Progenitor cell of endocrine pancreas (in vitro differentiated cells): ENCODE measurements at regions not wholly inside any gene's neighbourhood (a gene's known extent, or its start where the extent isn't known, plus 50 kb on each side); places are given as distances from the start of the nearest gene placed in this dataset.
A peak's percentile ranks its signal among the peaks of the same experiment; 100 is the strongest.

Source experiments
- DNase-seq: peaks from one replicate; pipeline ENCODE4 v3.0.0; 2021; ENCODE audit warnings: low spot score; ENCODE audit not compliant: unreplicated experiment
- H3K27ac Mint-ChIP-seq: 2 replicates; pipeline ENCODE4 v1.8.0; 2021; ENCODE audit warnings: mild to moderate bottlenecking, moderate library complexity, mixed read lengths
- H3K27me3 Mint-ChIP-seq: 2 replicates; pipeline ENCODE4 v1.8.0; 2021; ENCODE audit warnings: mixed read lengths
- H3K36me3 Mint-ChIP-seq: 2 replicates; pipeline ENCODE4 v1.8.0; 2022; ENCODE audit warnings: mixed read lengths; ENCODE audit not compliant: insufficient read depth
- H3K4me1 Mint-ChIP-seq: 2 replicates; pipeline ENCODE4 v1.8.0; 2021; ENCODE audit warnings: low read depth, mixed read lengths
- H3K4me3 Mint-ChIP-seq: 2 replicates; pipeline ENCODE4 v1.8.0; 2021; ENCODE audit warnings: low read depth, mild to moderate bottlenecking, moderate library complexity, mixed read lengths
- H3K9me3 Mint-ChIP-seq: 2 replicates; pipeline ENCODE4 v1.8.0; 2021; ENCODE audit warnings: low read depth, mixed read lengths
- TF ChIP-seq, protein P1 (sequence below): fragments of 200-600 bp; sonication (generic); IDR thresholded peaks from one replicate; pipeline ENCODE4 v1.5.0; 2021; ENCODE audit warnings: antibody characterized with exemption, mild to moderate bottlenecking; ENCODE audit not compliant: unreplicated experiment

DNA sequence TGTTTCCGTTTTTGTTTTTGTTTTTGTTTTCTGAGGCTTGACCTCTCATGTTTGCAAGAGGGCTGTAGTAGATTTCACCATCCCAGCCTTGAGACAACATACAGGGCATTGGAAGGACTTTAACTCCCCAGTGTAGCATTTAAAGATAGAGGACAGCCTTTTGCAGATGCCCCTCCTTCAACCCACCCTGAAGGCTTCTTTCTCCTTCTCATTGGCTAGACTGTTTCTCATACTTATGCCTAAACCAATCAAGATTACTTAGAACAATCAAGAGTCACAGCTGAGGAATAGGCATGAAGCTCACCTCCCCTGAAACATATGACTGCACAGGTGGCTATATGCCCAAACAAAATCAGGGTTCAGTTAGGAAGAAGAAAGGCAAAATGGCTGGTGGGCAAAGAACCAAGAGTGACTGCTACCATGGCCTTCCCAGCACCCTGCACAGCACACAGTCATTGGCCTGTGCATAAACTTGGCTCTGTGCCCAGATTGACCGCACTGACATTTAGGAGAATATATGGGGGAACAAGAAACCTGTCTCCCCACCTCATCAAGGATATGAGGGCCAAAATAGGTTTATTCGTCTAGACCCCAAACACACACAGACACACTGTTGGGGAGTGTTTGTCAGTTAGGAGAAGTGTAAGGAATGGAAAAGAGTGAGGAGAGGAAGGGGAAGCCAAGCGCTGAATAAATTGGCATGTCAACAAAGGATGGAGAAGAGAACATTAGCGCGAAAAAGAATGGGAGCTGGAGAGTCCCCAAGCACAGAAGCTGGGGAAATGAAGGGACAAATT lies 137.3 kb upstream of the RANBP3L start:
- TF ChIP-seq, protein P1, sequence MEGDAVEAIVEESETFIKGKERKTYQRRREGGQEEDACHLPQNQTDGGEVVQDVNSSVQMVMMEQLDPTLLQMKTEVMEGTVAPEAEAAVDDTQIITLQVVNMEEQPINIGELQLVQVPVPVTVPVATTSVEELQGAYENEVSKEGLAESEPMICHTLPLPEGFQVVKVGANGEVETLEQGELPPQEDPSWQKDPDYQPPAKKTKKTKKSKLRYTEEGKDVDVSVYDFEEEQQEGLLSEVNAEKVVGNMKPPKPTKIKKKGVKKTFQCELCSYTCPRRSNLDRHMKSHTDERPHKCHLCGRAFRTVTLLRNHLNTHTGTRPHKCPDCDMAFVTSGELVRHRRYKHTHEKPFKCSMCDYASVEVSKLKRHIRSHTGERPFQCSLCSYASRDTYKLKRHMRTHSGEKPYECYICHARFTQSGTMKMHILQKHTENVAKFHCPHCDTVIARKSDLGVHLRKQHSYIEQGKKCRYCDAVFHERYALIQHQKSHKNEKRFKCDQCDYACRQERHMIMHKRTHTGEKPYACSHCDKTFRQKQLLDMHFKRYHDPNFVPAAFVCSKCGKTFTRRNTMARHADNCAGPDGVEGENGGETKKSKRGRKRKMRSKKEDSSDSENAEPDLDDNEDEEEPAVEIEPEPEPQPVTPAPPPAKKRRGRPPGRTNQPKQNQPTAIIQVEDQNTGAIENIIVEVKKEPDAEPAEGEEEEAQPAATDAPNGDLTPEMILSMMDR = no peak
- no peaks in the 10 kb centered on the region for H3K36me3 Mint-ChIP-seq
- H3K27ac Mint-ChIP-seq = peak overlapping the region; percentile 1
- H3K4me1 Mint-ChIP-seq = peaks cover 29% of the 10 kb centered on the region
- H3K4me3 Mint-ChIP-seq = no peak overlapping the region
- H3K27me3 Mint-ChIP-seq = no peaks in the 10 kb centered on the region
- no peak for DNase-seq
- peaks cover 11% of the 10 kb centered on the region for H3K9me3 Mint-ChIP-seq

DNA sequence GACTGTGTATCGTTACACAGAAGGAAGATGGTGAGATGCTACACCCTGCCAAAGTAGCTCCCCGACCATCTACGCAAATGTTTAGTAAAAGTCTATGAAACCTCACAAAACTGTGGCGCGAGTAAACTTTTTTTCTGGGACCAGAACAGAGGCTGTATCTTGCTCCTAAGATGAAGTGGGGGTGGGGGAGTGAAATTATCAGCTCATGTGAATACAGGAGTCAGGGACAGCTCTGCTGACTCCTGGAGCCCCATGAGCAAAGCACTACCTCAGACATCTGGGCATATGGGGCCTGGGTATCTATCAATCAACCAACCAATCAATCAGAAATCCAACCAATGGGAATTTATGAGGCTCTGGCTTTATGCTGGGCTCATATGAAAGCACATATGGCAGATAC lies 138.6 kb upstream of the RANBP3L start:
- peaks cover 38% of the 10 kb centered on the region for H3K4me1 Mint-ChIP-seq
- H3K9me3 Mint-ChIP-seq = peaks cover 14% of the 10 kb centered on the region
- DNase-seq = no peak
- no peaks in the 10 kb centered on the region for H3K36me3 Mint-ChIP-seq
- no peaks in the 10 kb centered on the region for H3K27me3 Mint-ChIP-seq
- H3K27ac Mint-ChIP-seq = no peak overlapping the region
- H3K4me3 Mint-ChIP-seq = no peak overlapping the region
- TF ChIP-seq, protein P1 = no peak

- no peaks in the 10 kb centered on the region for H3K27me3 Mint-ChIP-seq
- peaks cover 38% of the 10 kb centered on the region for H3K4me1 Mint-ChIP-seq
- TF ChIP-seq, protein P1 = no peak
- H3K36me3 Mint-ChIP-seq = no peaks in the 10 kb centered on the region
- DNase-seq = no peak
- peaks cover 16% of the 10 kb centered on the region for H3K9me3 Mint-ChIP-seq
- H3K27ac Mint-ChIP-seq = no peak overlapping the region
- no peak overlapping the region for H3K4me3 Mint-ChIP-seq
Observed at GRCh38 chr5:36441280-36441679, 139.6 kb upstream of the RANBP3L start.

DNA sequence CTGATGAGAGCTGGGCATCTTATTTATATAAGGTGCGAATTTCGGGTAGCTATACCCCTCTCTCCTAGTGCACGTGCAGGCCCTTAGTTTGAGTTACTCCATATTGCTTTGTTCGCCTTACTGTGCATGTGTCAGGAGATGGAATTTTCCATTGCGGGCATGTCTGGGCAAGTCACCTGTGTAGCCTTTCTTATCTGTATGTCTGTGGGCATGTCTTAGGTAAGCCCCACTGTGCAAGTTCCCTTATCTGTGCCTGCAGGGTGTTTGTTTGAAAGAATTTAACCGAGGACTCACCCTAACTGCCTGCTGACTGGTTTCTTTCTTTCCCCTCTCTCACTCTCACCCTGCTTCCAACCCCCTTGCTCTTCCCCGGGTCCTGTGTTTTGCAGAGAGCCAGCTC lies 140.7 kb upstream of the RANBP3L start:
- peak overlapping the region; percentile 93 for H3K27ac Mint-ChIP-seq
- peaks cover 15% of the 10 kb centered on the region for H3K9me3 Mint-ChIP-seq
- no peaks in the 10 kb centered on the region for H3K27me3 Mint-ChIP-seq
- H3K4me3 Mint-ChIP-seq = no peak overlapping the region
- no peaks in the 10 kb centered on the region for H3K36me3 Mint-ChIP-seq
- H3K4me1 Mint-ChIP-seq = peaks cover 38% of the 10 kb centered on the region
- DNase-seq = no peak
- TF ChIP-seq, protein P1 = no peak

- DNase-seq = no peak
- H3K36me3 Mint-ChIP-seq = no peaks in the 10 kb centered on the region
- peak overlapping the region; percentile 5 for H3K4me3 Mint-ChIP-seq
- no peaks in the 10 kb centered on the region for H3K27me3 Mint-ChIP-seq
- TF ChIP-seq, protein P1 = no peak
- peaks cover 14% of the 10 kb centered on the region for H3K9me3 Mint-ChIP-seq
- H3K27ac Mint-ChIP-seq = peak overlapping the region; percentile 93
- peaks cover 39% of the 10 kb centered on the region for H3K4me1 Mint-ChIP-seq
Observed at GRCh38 chr5:36442796-36443195, 141.1 kb upstream of the RANBP3L start.
